ENCODE measurements at regions not wholly inside any gene's neighbourhood (a gene's known extent, or its start where the extent isn't known, plus 50 kb on each side); places are given as distances from the start of the nearest gene placed in this dataset.

GRCh38 chr11:116387641-116388040, 385.1 kb downstream of the BUD13 start:
- TF ChIP-seq ZBTB7A (IDR thresholded peaks at IDR 0.05; ENCODE audit: low read depth) (no peak), USF1 (IDR thresholded peaks at IDR 0.05) (no peak), FOXM1 (IDR thresholded peaks at IDR 0.05; ENCODE audit: borderline replicate concordance, low read depth) (no peak), TEAD4 (IDR thresholded peaks at IDR 0.05) (no peak), RAD21 (IDR thresholded peaks at IDR 0.05; ENCODE audit: low read depth) (no peak), EGR1 (IDR thresholded peaks at IDR 0.05) (no peak), NFIC (IDR thresholded peaks at IDR 0.05) (no peak)
- TF ChIP-seq, protein P1, sequence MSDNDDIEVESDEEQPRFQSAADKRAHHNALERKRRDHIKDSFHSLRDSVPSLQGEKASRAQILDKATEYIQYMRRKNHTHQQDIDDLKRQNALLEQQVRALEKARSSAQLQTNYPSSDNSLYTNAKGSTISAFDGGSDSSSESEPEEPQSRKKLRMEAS (IDR thresholded peaks at IDR 0.05), result no peak

DNA sequence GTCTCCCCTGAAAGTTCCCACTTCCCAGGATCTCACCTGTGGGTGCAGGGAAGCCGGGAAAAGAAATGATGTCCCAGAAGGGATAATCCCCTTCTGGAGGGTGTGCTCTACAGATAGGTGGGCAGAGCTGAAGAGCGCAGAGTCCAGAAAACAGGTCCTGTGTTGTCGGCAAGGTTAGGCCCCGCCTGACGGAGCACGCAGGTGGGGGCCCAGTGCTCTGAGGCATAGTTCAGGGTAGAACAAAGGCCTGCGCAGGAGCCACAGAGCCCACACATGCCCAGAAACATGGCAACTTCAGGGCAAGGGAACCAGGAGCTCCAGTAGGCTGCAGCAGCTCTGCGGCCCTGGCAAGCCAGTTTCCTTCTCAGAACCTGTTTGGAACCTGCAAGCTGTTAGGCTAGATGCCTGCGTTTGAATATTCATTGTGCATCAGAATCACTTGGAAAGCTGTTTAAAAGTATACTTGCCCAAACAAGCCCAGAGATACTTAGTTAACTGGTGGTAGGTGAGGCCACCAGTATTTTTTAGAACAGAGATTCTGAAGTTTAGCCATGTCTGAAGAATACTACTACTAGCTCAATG, 386.6 kb downstream of the BUD13 start:
- TF ChIP-seq RAD21 (IDR thresholded peaks at IDR 0.05; ENCODE audit: low read depth), result no peak
- TF ChIP-seq CEBPB (IDR thresholded peaks at IDR 0.05), result no peak
- TF ChIP-seq, protein P1 (IDR thresholded peaks at IDR 0.05), result no peak
- TF ChIP-seq NFIC (IDR thresholded peaks at IDR 0.05), result no peak
- TF ChIP-seq YY1 (IDR thresholded peaks at IDR 0.05; ENCODE audit: low read depth), result no peak
- TF ChIP-seq TAF1 (IDR thresholded peaks at IDR 0.05; ENCODE audit: low read depth), result no peak
- TF ChIP-seq FOXM1 (IDR thresholded peaks at IDR 0.05; ENCODE audit: borderline replicate concordance, low read depth), result no peak
- TF ChIP-seq, protein P2, sequence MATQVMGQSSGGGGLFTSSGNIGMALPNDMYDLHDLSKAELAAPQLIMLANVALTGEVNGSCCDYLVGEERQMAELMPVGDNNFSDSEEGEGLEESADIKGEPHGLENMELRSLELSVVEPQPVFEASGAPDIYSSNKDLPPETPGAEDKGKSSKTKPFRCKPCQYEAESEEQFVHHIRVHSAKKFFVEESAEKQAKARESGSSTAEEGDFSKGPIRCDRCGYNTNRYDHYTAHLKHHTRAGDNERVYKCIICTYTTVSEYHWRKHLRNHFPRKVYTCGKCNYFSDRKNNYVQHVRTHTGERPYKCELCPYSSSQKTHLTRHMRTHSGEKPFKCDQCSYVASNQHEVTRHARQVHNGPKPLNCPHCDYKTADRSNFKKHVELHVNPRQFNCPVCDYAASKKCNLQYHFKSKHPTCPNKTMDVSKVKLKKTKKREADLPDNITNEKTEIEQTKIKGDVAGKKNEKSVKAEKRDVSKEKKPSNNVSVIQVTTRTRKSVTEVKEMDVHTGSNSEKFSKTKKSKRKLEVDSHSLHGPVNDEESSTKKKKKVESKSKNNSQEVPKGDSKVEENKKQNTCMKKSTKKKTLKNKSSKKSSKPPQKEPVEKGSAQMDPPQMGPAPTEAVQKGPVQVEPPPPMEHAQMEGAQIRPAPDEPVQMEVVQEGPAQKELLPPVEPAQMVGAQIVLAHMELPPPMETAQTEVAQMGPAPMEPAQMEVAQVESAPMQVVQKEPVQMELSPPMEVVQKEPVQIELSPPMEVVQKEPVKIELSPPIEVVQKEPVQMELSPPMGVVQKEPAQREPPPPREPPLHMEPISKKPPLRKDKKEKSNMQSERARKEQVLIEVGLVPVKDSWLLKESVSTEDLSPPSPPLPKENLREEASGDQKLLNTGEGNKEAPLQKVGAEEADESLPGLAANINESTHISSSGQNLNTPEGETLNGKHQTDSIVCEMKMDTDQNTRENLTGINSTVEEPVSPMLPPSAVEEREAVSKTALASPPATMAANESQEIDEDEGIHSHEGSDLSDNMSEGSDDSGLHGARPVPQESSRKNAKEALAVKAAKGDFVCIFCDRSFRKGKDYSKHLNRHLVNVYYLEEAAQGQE (IDR thresholded peaks at IDR 0.05; ENCODE audit: low read depth), result no peak
- TF ChIP-seq ZBTB7A (IDR thresholded peaks at IDR 0.05; ENCODE audit: low read depth), result no peak
- TF ChIP-seq CREB1 (IDR thresholded peaks at IDR 0.05; ENCODE audit: low read depth), result no peak
- TF ChIP-seq EGR1 (IDR thresholded peaks at IDR 0.05), result no peak
- TF ChIP-seq TCF12 (IDR thresholded peaks at IDR 0.05; ENCODE audit: low read depth), result no peak
- TF ChIP-seq EP300 (IDR thresholded peaks at IDR 0.05; ENCODE audit: borderline replicate concordance), result no peak
- no peak for TF ChIP-seq TEAD4 (IDR thresholded peaks at IDR 0.05)
- no peak for TF ChIP-seq USF1 (IDR thresholded peaks at IDR 0.05)

DNA sequence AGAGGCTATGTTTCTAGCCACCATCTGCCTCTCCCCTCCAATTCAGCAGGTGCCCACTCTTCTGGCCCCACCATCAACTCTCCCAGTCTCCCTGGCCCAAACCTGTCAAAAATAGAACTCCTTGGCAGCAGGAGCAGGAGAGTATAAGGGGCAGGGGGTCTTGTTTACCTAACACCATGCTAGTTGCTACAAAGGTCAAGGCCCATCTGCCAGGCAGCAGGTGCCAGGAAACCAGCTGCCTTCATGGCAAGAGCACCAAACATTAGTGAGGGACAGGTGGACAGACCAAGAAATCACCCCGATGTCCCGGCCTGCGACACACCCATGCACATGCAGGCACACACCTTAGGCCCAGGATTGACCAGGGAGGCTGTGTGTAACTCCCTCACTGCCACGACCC, 387.9 kb downstream of the BUD13 start:
- TF ChIP-seq CEBPB (IDR thresholded peaks at IDR 0.05) (no peak), EGR1 (IDR thresholded peaks at IDR 0.05) (no peak), TEAD4 (IDR thresholded peaks at IDR 0.05) (no peak), RAD21 (IDR thresholded peaks at IDR 0.05; ENCODE audit: low read depth) (no peak), EP300 (IDR thresholded peaks at IDR 0.05; ENCODE audit: borderline replicate concordance) (no peak), TAF1 (IDR thresholded peaks at IDR 0.05; ENCODE audit: low read depth) (no peak)

DNA sequence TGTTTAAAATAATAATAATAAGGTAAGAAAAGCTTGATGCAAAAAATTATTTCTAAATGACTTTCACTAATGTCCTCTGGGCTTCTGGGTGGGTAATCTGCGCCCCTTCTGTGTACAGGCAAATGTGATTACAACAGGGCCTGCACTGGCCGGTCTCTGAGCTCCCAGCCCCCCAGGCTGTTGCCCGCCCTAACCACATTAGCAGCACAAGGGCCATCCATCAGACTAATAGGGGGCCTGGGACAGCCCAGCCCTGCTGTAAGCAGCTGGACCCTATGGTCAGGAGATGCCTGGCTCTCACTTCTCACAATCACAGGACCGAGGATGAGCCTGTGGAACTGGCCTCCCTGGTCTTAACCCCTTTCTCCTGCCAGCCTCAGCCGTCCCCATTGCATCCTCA, 388.4 kb downstream of the BUD13 start:
- TF ChIP-seq EGR1 (IDR thresholded peaks at IDR 0.05) (no peak), TAF1 (IDR thresholded peaks at IDR 0.05; ENCODE audit: low read depth) (no peak), TCF12 (IDR thresholded peaks at IDR 0.05; ENCODE audit: low read depth) (no peak), ZBTB7A (IDR thresholded peaks at IDR 0.05; ENCODE audit: low read depth) (no peak), EP300 (IDR thresholded peaks at IDR 0.05; ENCODE audit: borderline replicate concordance) (no peak), USF1 (IDR thresholded peaks at IDR 0.05) (no peak), NFIC (IDR thresholded peaks at IDR 0.05) (no peak), YY1 (IDR thresholded peaks at IDR 0.05; ENCODE audit: low read depth) (no peak), TEAD4 (IDR thresholded peaks at IDR 0.05) (no peak), FOXM1 (IDR thresholded peaks at IDR 0.05; ENCODE audit: borderline replicate concordance, low read depth) (no peak), CREB1 (IDR thresholded peaks at IDR 0.05; ENCODE audit: low read depth) (no peak)
- TF ChIP-seq, protein P1 (IDR thresholded peaks at IDR 0.05), result no peak
- TF ChIP-seq, protein P2 (IDR thresholded peaks at IDR 0.05; ENCODE audit: low read depth), result no peak

DNA sequence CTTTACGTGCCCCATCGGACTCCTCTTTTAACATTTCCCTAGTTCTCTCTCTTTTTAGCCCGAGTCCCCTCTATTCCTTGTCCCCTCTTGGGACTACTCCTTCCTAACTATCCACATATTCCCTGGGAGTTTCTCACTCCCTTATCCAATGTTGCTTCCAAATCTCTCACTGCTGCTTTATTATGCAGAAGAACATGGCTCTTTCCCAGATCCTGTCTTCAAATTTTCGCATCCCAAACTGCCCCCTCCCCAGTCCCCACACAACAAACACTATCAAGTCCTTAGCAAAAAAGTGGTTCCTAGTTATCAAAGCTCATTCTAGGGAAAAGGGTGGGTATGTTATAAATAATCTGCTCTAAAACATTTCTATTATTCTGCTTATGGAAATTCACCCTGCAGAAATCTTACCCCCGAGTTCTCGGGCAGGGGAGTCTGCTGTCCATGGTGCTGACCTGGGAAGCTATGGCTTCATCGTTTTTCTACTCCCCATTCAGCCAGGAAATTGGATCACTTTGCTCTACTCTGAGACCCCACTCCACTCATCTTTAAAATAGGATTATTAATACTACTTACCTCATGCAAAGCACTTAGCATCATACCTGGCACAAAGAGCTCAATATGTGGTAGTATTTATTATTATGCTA, 393.5 kb downstream of the BUD13 start:
- TF ChIP-seq ZBTB7A (IDR thresholded peaks at IDR 0.05; ENCODE audit: low read depth) (no peak), NFIC (IDR thresholded peaks at IDR 0.05) (no peak), CEBPB (IDR thresholded peaks at IDR 0.05) (no peak), TAF1 (IDR thresholded peaks at IDR 0.05; ENCODE audit: low read depth) (no peak)
- TF ChIP-seq, protein P1 (IDR thresholded peaks at IDR 0.05), result no peak
- TF ChIP-seq, protein P2 (IDR thresholded peaks at IDR 0.05; ENCODE audit: low read depth), result peak; percentile 96

Data from Ishikawa (cell line).